PC-9 (cell line): ENCODE measurements at regions not wholly inside any gene's neighbourhood (a gene's known extent, or its start where the extent isn't known, plus 50 kb on each side); places are given as distances from the start of the nearest gene placed in this dataset.

Experiments used
- BruUV-seq: library from RNA; stranded (reverse); fragments of 400-500 nt; replicated peaks from 2 replicates; lab custom pipeline; 2021; lab: Mats Ljungman, UMichigan
- CTCF ChIA-PET: fragments of 300-600 bp; sonication (Branson Sonifier 250); formaldehyde crosslinking; loops from one replicate; lab custom pipeline; 2022; ENCODE audit warnings: antibody characterized with exemption; lab: Charles Lee
- POLR2A ChIA-PET: fragments of 300-600 bp; sonication (Branson Sonifier 250); formaldehyde crosslinking; loops from one replicate; lab custom pipeline; 2022; ENCODE audit warnings: antibody characterized with exemption; ENCODE audit not compliant: unreplicated experiment; lab: Charles Lee
- DNase-seq, 2 experiments: peaks; one replicate each; pipeline versions ENCODE4 v3.0.0 to v3.0.0-alpha.2; 2015 to 2022; ENCODE audit warnings: mixed read lengths in 1 of 2
- H2AFZ ChIP-seq: fragments of 200-600 bp; sonication (generic); 2 replicates; pipeline ENCODE4 v1.8.1; 2017; ENCODE audit warnings: antibody characterized with exemption
- H3F3A ChIP-seq: fragments of 200-600 bp; sonication (generic); 2 replicates; pipeline ENCODE4 v1.8.1; 2017; ENCODE audit warnings: antibody characterized with exemption, mild to moderate bottlenecking, low read depth; ENCODE audit not compliant: insufficient read depth
- H3K27ac ChIP-seq: fragments of 200-600 bp; sonication (generic); 2 replicates; pipeline ENCODE4 v1.6.1; 2016; ENCODE audit warnings: mixed run types
- H3K27me3 ChIP-seq: fragments of 200-600 bp; sonication (generic); 2 replicates; pipeline ENCODE4 v1.6.1; 2016; ENCODE audit warnings: low read depth, mixed run types; ENCODE audit not compliant: insufficient read depth
- H3K36me3 ChIP-seq: fragments of 200-600 bp; sonication (generic); 2 replicates; pipeline ENCODE4 v1.6.1; 2016; ENCODE audit warnings: low read depth, mixed run types
- H3K4me1 ChIP-seq: fragments of 200-600 bp; sonication (generic); replicated peaks from 2 replicates; pipeline ENCODE4 v1.6.1; 2016; ENCODE audit warnings: mixed run types; ENCODE audit not compliant: insufficient read depth
- H3K4me2 ChIP-seq: fragments of 200-600 bp; sonication (generic); 2 replicates; pipeline ENCODE4 v1.6.1; 2017; ENCODE audit warnings: mixed run types
- H3K4me3 ChIP-seq: fragments of 200-600 bp; sonication (generic); 2 replicates; pipeline ENCODE4 v1.6.1; 2016; ENCODE audit warnings: mixed run types
- H3K79me2 ChIP-seq: fragments of 200-600 bp; sonication (generic); 2 replicates; pipeline ENCODE4 v1.6.1; 2017; ENCODE audit warnings: low read depth, mixed run types
- H3K9me2 ChIP-seq: fragments of 200-600 bp; sonication (generic); 2 replicates; pipeline ENCODE4 v1.8.1; 2017; ENCODE audit warnings: mild to moderate bottlenecking; ENCODE audit not compliant: insufficient read depth
- H3K9me3 ChIP-seq: fragments of 200-600 bp; sonication (generic); 2 replicates; pipeline ENCODE4 v1.8.1; 2016; ENCODE audit warnings: low read depth; ENCODE audit not compliant: insufficient read depth
- H4K20me1 ChIP-seq: fragments of 200-600 bp; sonication (generic); 2 replicates; pipeline ENCODE4 v1.8.1; 2017; ENCODE audit not compliant: insufficient read depth
- CTCF ChIP-seq: fragments of 200-600 bp; sonication (generic); conservative IDR thresholded peaks from 2 replicates; pipeline ENCODE4 v1.6.1; 2017; ENCODE audit warnings: mixed run types, antibody characterized with exemption, mild to moderate bottlenecking, moderate library complexity
- EZH2 ChIP-seq: fragments of 200-600 bp; sonication (generic); IDR thresholded peaks from 2 replicates; pipeline ENCODE4 v1.8.0; 2017; ENCODE audit warnings: antibody characterized with exemption, low read depth
- intact Hi-C: fragments of 100-400 bp; cut with micrococcal nuclease; formaldehyde crosslinking; loops from one replicate; pipeline ENCODE4 v1.10.0; 2022; ENCODE audit not compliant: unreplicated experiment

- BruUV-seq: no TSS peak
Measured at GRCh38 chr4:20338841-20339240, 87.1 kb downstream of the SLIT2 start.

GRCh38 chr4:20341134-20341738 lies 89.5 kb downstream of the SLIT2 start:
- CTCF ChIA-PET: no interaction called here
- no peaks in the 10 kb centered on the region for H3K79me2 ChIP-seq
- no peaks in the 10 kb centered on the region for H3K9me2 ChIP-seq
- no peak for DNase-seq
- no peaks in the 10 kb centered on the region for H4K20me1 ChIP-seq
- intact Hi-C loops: no loop called here
- no peaks in the 10 kb centered on the region for H3F3A ChIP-seq
- H2AFZ ChIP-seq: no peak overlapping the region
- no peak overlapping the region for H3K4me3 ChIP-seq
- H3K9me3 ChIP-seq: no peaks in the 10 kb centered on the region
- H3K27me3 ChIP-seq: no peaks in the 10 kb centered on the region
- no peaks in the 10 kb centered on the region for H3K36me3 ChIP-seq
- no peaks in the 10 kb centered on the region for H3K4me1 ChIP-seq
- BruUV-seq: no TSS peak
- H3K4me2 ChIP-seq: no peak overlapping the region
- no peak overlapping the region for H3K27ac ChIP-seq
- POLR2A ChIA-PET: no interaction called here
- no peak for TF ChIP-seq CTCF
- TF ChIP-seq EZH2: no peak

More at GRCh38 chr4:20338841-20339240, 87.1 kb downstream of the SLIT2 start:
- no peaks in the 10 kb centered on the region for H3K79me2 ChIP-seq
- TF ChIP-seq CTCF (no peak), EZH2 (no peak)
- no peaks in the 10 kb centered on the region for H3K36me3 ChIP-seq
- H3K27me3 ChIP-seq: no peaks in the 10 kb centered on the region
- H3K9me3 ChIP-seq: no peaks in the 10 kb centered on the region
- DNase-seq: no peak
- H3K27ac ChIP-seq: no peak overlapping the region
- H3K4me3 ChIP-seq: no peak overlapping the region
- H2AFZ ChIP-seq: no peak overlapping the region
- no peaks in the 10 kb centered on the region for H3K4me1 ChIP-seq
- no peaks in the 10 kb centered on the region for H3K9me2 ChIP-seq
- H3K4me2 ChIP-seq: no peak overlapping the region
- H4K20me1 ChIP-seq: no peaks in the 10 kb centered on the region
- ChIA-PET POLR2A (no interaction called here), CTCF (no interaction called here)
- no peaks in the 10 kb centered on the region for H3F3A ChIP-seq
- intact Hi-C loops: no loop called here

GRCh38 chr4:20347531-20347930 lies 95.8 kb downstream of the SLIT2 start:
- no peaks in the 10 kb centered on the region for H3K79me2 ChIP-seq
- intact Hi-C loops: no loop called here
- H3K27me3 ChIP-seq: no peaks in the 10 kb centered on the region
- H2AFZ ChIP-seq: no peak overlapping the region
- TF ChIP-seq CTCF: no peak
- no peak for TF ChIP-seq EZH2
- DNase-seq: no peak
- no peaks in the 10 kb centered on the region for H3K9me3 ChIP-seq
- no peaks in the 10 kb centered on the region for H3K4me1 ChIP-seq
- ChIA-PET POLR2A (no interaction called here), CTCF (no interaction called here)
- no peaks in the 10 kb centered on the region for H3K36me3 ChIP-seq
- no peak overlapping the region for H3K4me3 ChIP-seq
- H3K9me2 ChIP-seq: no peaks in the 10 kb centered on the region
- no peak overlapping the region for H3K27ac ChIP-seq
- no TSS peak for BruUV-seq
- H4K20me1 ChIP-seq: no peaks in the 10 kb centered on the region
- no peaks in the 10 kb centered on the region for H3F3A ChIP-seq
- H3K4me2 ChIP-seq: no peak overlapping the region
